HL-60 (cell line): ENCODE measurements at regions not wholly inside any gene's neighbourhood (a gene's known extent, or its start where the extent isn't known, plus 50 kb on each side); places are given as distances from the start of the nearest gene placed in this dataset.

Experiments
- DNase-seq, 2 experiments: peaks; one replicate each; pipeline ENCODE4 v3.0.0-alpha.2; 2010 to 2020; ENCODE audit warnings: low read depth in 1 of 2, low spot score in 1 of 2
- H3K27ac ChIP-seq: fragments of 250-450 bp; sonication (Bioruptor Pico); replicated peaks from 2 replicates; pipeline ENCODE4 v1.5.1; 2020; ENCODE audit warnings: mild to moderate bottlenecking, moderate library complexity
- H3K27me3 ChIP-seq: fragments of 250-450 bp; sonication (Bioruptor Pico); 2 replicates; pipeline ENCODE4 v1.5.1; 2021; ENCODE audit warnings: mild to moderate bottlenecking, moderate library complexity; ENCODE audit not compliant: insufficient read depth, poor library complexity, severe bottlenecking
- H3K4me3 ChIP-seq: replicated peaks from 2 replicates; pipeline ENCODE4 v1.5.1; 2011; ENCODE audit warnings: mild to moderate bottlenecking, control low read depth, low read length; ENCODE audit not compliant: insufficient read depth
- GABPA ChIP-seq: IDR thresholded peaks from 2 replicates; pipeline ENCODE4 v1.6.1; 2012; ENCODE audit warnings: low read depth
- POLR2AphosphoS5 ChIP-seq: IDR thresholded peaks from 2 replicates; pipeline ENCODE4 v1.6.1; 2012; ENCODE audit warnings: low read depth
- SPI1 ChIP-seq: IDR thresholded peaks from 2 replicates; pipeline ENCODE4 v1.6.1; 2012; ENCODE audit warnings: low read depth, mild to moderate bottlenecking, borderline replicate concordance
- TF ChIP-seq, protein P1 (sequence below): IDR thresholded peaks from 2 replicates; pipeline ENCODE4 v1.6.1; 2012; ENCODE audit warnings: low read depth; ENCODE audit not compliant: insufficient replicate concordance
- TF ChIP-seq, protein P2 (sequence below): IDR thresholded peaks from one replicate; pipeline ENCODE4 v1.5.1; 2011; ENCODE audit warnings: low read length, control low read depth, inconsistent platforms; ENCODE audit not compliant: insufficient read depth

DNA sequence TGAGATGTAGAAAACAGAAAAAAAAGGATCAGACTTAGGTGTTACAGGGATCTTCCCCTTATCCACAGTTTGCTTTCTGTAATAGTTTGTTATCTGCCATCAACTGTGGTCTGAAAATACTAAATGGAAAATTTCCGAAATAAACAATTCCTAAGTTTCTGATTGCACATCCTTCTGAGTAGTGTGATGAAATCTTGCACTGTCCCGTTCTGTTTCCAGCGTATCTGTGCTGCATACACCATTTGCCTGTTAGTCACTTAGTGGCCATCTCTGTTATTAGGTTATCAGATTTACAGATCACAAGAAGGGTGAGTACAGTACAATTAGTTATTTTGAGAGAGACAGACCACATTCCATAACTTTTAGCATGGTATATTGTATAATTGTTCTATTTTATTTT, 185.6 kb upstream of the CPHXL start:
- peaks cover 2% of the 10 kb centered on the region for H3K27me3 ChIP-seq
- no peak overlapping the region for H3K4me3 ChIP-seq
- DNase-seq = no peak
- no peak overlapping the region for H3K27ac ChIP-seq
- TF ChIP-seq GABPA = no peak

DNA sequence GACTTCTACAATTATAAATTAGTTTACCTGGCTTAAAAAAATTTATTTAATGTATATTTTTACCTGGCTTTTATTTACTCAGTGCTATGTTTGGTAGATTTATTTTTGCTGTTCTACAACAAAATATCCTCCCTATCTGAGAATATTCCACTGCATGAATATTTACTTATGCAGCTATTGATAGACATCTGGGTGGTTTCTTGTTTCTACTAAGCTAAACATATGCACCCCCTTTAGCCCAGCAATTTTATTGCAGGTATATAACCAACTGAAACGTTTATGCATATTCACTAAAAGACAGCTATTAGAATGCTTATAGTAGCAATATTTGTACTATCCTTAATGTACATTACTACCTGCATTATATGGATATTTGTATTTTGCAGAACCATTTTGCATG, 187.7 kb upstream of the CPHXL start:
- DNase-seq = no peak
- H3K27ac ChIP-seq = no peak overlapping the region
- H3K4me3 ChIP-seq = no peak overlapping the region
- H3K27me3 ChIP-seq = peaks cover 2% of the 10 kb centered on the region
- no peak for TF ChIP-seq POLR2AphosphoS5
- TF ChIP-seq, protein P1, sequence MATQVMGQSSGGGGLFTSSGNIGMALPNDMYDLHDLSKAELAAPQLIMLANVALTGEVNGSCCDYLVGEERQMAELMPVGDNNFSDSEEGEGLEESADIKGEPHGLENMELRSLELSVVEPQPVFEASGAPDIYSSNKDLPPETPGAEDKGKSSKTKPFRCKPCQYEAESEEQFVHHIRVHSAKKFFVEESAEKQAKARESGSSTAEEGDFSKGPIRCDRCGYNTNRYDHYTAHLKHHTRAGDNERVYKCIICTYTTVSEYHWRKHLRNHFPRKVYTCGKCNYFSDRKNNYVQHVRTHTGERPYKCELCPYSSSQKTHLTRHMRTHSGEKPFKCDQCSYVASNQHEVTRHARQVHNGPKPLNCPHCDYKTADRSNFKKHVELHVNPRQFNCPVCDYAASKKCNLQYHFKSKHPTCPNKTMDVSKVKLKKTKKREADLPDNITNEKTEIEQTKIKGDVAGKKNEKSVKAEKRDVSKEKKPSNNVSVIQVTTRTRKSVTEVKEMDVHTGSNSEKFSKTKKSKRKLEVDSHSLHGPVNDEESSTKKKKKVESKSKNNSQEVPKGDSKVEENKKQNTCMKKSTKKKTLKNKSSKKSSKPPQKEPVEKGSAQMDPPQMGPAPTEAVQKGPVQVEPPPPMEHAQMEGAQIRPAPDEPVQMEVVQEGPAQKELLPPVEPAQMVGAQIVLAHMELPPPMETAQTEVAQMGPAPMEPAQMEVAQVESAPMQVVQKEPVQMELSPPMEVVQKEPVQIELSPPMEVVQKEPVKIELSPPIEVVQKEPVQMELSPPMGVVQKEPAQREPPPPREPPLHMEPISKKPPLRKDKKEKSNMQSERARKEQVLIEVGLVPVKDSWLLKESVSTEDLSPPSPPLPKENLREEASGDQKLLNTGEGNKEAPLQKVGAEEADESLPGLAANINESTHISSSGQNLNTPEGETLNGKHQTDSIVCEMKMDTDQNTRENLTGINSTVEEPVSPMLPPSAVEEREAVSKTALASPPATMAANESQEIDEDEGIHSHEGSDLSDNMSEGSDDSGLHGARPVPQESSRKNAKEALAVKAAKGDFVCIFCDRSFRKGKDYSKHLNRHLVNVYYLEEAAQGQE = no peak
- TF ChIP-seq GABPA = no peak
- TF ChIP-seq, protein P2, sequence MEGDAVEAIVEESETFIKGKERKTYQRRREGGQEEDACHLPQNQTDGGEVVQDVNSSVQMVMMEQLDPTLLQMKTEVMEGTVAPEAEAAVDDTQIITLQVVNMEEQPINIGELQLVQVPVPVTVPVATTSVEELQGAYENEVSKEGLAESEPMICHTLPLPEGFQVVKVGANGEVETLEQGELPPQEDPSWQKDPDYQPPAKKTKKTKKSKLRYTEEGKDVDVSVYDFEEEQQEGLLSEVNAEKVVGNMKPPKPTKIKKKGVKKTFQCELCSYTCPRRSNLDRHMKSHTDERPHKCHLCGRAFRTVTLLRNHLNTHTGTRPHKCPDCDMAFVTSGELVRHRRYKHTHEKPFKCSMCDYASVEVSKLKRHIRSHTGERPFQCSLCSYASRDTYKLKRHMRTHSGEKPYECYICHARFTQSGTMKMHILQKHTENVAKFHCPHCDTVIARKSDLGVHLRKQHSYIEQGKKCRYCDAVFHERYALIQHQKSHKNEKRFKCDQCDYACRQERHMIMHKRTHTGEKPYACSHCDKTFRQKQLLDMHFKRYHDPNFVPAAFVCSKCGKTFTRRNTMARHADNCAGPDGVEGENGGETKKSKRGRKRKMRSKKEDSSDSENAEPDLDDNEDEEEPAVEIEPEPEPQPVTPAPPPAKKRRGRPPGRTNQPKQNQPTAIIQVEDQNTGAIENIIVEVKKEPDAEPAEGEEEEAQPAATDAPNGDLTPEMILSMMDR = no peak
- no peak for TF ChIP-seq SPI1

DNA sequence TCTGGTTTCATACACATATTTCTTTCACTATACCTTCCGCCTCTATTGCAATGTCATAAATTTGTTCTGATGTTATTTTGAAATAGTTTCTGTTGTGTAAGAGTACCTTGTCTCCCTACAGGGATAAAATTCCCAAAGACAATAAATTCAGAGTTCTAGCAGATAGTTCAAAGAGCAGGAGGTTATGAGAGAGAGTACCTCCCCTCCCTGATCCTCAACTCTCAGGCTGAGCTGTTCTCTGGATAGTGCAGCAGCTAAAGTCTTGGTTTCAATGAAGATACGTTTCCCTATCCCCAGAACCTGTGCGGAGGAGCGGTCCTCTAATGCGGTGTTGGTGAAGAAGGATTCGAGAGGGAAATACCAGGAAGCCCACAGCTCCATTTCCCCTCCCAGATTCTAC, 190.2 kb upstream of the CPHXL start:
- TF ChIP-seq, protein P2 = no peak
- no peak for DNase-seq
- H3K4me3 ChIP-seq = no peak overlapping the region
- H3K27ac ChIP-seq = no peak overlapping the region
- no peaks in the 10 kb centered on the region for H3K27me3 ChIP-seq

DNA sequence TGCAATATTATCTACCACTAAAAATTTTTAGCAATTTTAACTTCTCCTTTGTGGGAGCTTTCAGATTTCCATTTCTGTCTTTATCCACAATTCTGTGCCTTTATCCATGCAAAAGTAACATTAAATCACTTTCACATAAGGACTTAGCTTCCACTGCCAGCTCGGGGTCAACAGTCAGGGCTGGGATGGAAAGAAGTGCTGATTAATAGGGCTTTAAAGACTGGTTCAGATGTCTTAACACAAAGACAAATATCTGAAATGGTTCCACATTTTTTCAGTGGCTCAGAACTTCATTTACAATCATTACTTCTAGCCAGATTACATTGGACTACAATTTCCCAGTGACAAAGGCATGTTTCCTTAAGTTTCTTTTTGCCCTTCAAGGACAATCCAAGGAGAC, 191.8 kb upstream of the CPHXL start:
- DNase-seq = no peak
- TF ChIP-seq, protein P2 = no peak
- Histone ChIP-seq H3K4me3 (no peak overlapping the region), H3K27me3 (no peaks in the 10 kb centered on the region), H3K27ac (no peak overlapping the region)

DNA sequence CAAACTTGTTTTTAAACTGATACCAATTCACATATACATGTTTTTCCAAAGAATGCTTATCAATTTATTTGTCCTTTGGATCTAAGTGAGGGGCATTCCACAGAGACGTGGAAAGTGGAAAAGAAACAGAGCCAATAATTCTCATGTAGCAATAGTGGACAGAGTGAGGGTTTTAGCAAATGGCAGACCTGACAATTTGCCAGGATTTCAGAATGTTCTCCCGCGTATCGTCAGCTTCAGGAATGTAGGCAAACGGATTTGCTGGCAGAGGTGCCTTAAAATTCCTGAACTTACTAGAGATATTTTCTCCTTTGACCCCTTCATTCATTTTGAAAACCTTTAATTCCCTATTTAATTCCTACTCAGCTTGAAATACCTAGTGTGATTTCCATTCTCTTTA, 193.4 kb upstream of the CPHXL start:
- TF ChIP-seq GABPA (no peak), POLR2AphosphoS5 (no peak), SPI1 (no peak)
- TF ChIP-seq, protein P1 = no peak
- TF ChIP-seq, protein P2 = no peak
- DNase-seq = no peak
- Histone ChIP-seq H3K27ac (no peak overlapping the region), H3K4me3 (no peak overlapping the region), H3K27me3 (no peaks in the 10 kb centered on the region)
